Astrocyte (in vitro differentiated cells and primary cell): ENCODE measurements at regions not wholly inside any gene's neighbourhood (a gene's known extent, or its start where the extent isn't known, plus 50 kb on each side); places are given as distances from the start of the nearest gene placed in this dataset.

ENCODE experiments used
- DNase-seq: peaks from one replicate; pipeline ENCODE4 v3.0.0-alpha.2; 2010; ENCODE audit warnings: low read depth
- FAIRE-seq: peaks from 2 replicates; lab custom pipeline; 2011; peaks lifted over from hg19 to GRCh38; lab: Jason Lieb, UNC
- H2AFZ ChIP-seq: 2 replicates; pipeline ENCODE4 v1.6.0; 2012; ENCODE audit warnings: low read depth, low read length, inconsistent platforms
- H3K27ac ChIP-seq: 2 replicates; pipeline ENCODE4 v1.5.1; 2011; ENCODE audit warnings: low read depth, low read length, inconsistent platforms
- H3K27me3 ChIP-seq: 2 replicates; pipeline ENCODE4 v1.6.0; 2011; ENCODE audit warnings: low read length, inconsistent platforms; ENCODE audit not compliant: insufficient read depth
- H3K36me3 ChIP-seq: 2 replicates; pipeline ENCODE4 v1.5.1; 2011; ENCODE audit warnings: low read length, inconsistent platforms; ENCODE audit not compliant: insufficient read depth
- H3K4me1 ChIP-seq: 2 replicates; pipeline ENCODE4 v1.5.1; 2011; ENCODE audit warnings: low read length, inconsistent platforms; ENCODE audit not compliant: insufficient read depth
- H3K4me2 ChIP-seq: 2 replicates; pipeline ENCODE4 v1.6.0; 2012; ENCODE audit warnings: low read length, inconsistent platforms
- H3K4me3 ChIP-seq: 2 replicates; pipeline ENCODE4 v1.5.1; 2011; ENCODE audit warnings: low read depth, mild to moderate bottlenecking, low read length, inconsistent platforms; ENCODE audit not compliant: insufficient read depth
- H3K79me2 ChIP-seq: 2 replicates; pipeline ENCODE4 v1.6.0; 2012; ENCODE audit warnings: mild to moderate bottlenecking, low read length, inconsistent platforms; ENCODE audit not compliant: insufficient read depth
- H3K9ac ChIP-seq: 2 replicates; pipeline ENCODE4 v1.6.0; 2012; ENCODE audit warnings: mild to moderate bottlenecking, low read length, inconsistent platforms
- H3K9me3 ChIP-seq: 2 replicates; pipeline ENCODE4 v1.5.1; 2012; ENCODE audit warnings: low read depth, mild to moderate bottlenecking, low read length, inconsistent platforms; ENCODE audit not compliant: insufficient read depth
- H4K20me1 ChIP-seq: 2 replicates; pipeline ENCODE4 v1.6.0; 2012; ENCODE audit warnings: low read length, inconsistent platforms; ENCODE audit not compliant: insufficient read depth
- H3K27ac Mint-ChIP-seq: one replicate; pipeline ENCODE4 v1.8.0; 2021; ENCODE audit warnings: mild to moderate bottlenecking, mixed read lengths; ENCODE audit not compliant: unreplicated experiment
- H3K27me3 Mint-ChIP-seq: one replicate; pipeline ENCODE4 v1.8.0; 2021; ENCODE audit warnings: low read depth, mixed read lengths; ENCODE audit not compliant: unreplicated experiment
- H3K36me3 Mint-ChIP-seq: one replicate; pipeline ENCODE4 v1.8.0; 2021; ENCODE audit warnings: low read depth, mixed read lengths; ENCODE audit not compliant: unreplicated experiment
- H3K4me1 Mint-ChIP-seq: one replicate; pipeline ENCODE4 v1.8.0; 2021; ENCODE audit warnings: low read depth, mixed read lengths; ENCODE audit not compliant: unreplicated experiment
- H3K4me3 Mint-ChIP-seq: one replicate; pipeline ENCODE4 v1.8.0; 2021; ENCODE audit warnings: mild to moderate bottlenecking, moderate library complexity, mixed read lengths; ENCODE audit not compliant: unreplicated experiment
- H3K9me3 Mint-ChIP-seq: one replicate; pipeline ENCODE4 v1.8.0; 2021; ENCODE audit warnings: mild to moderate bottlenecking, mixed read lengths; ENCODE audit not compliant: unreplicated experiment
- CTCF ChIP-seq: IDR thresholded peaks from 2 replicates; pipeline ENCODE4 v1.5.1; 2011; ENCODE audit warnings: low read depth, mild to moderate bottlenecking, inconsistent platforms, low read length, moderate library complexity; ENCODE audit not compliant: insufficient read depth
- EZH2 ChIP-seq: IDR thresholded peaks from 2 replicates; pipeline ENCODE4 v1.6.1; 2012; ENCODE audit warnings: mild to moderate bottlenecking, low read length, inconsistent platforms; ENCODE audit not compliant: insufficient read depth

GRCh38 chr2:771538-771937, 94.3 kb upstream of the TMEM18 start:
- DNase-seq, result no peak
- FAIRE-seq, result no peak
- Histone ChIP-seq H3K4me1 (no peaks in the 10 kb centered on the region), H3K27me3 (no peaks in the 10 kb centered on the region), H3K79me2 (no peaks in the 10 kb centered on the region), H3K4me2 (no peak overlapping the region), H4K20me1 (no peaks in the 10 kb centered on the region), H3K4me3 (no peak overlapping the region), H3K27ac (no peak overlapping the region), H3K9me3 (no peaks in the 10 kb centered on the region), H3K36me3 (no peaks in the 10 kb centered on the region), H3K9ac (no peak overlapping the region), H2AFZ (no peak overlapping the region)
- Mint-ChIP-seq H3K4me3 (no peak overlapping the region), H3K27me3 (peaks cover under 1% of the 10 kb centered on the region), H3K27ac (no peak overlapping the region), H3K4me1 (peaks cover 8% of the 10 kb centered on the region), H3K9me3 (no peaks in the 10 kb centered on the region), H3K36me3 (no peaks in the 10 kb centered on the region)
- TF ChIP-seq EZH2, result no peak
- no peak for TF ChIP-seq CTCF

GRCh38 chr2:770776-771175, 93.6 kb upstream of the TMEM18 start:
- FAIRE-seq, result no peak
- H3K27ac Mint-ChIP-seq, result no peak overlapping the region
- no peak for TF ChIP-seq CTCF
- no peak for TF ChIP-seq EZH2

GRCh38 chr2:769771-770170, 92.6 kb upstream of the TMEM18 start:
- no peaks in the 10 kb centered on the region for H3K9me3 ChIP-seq
- no peaks in the 10 kb centered on the region for H3K4me1 ChIP-seq
- Mint-ChIP-seq H3K36me3 (no peaks in the 10 kb centered on the region), H3K27me3 (peaks cover 4% of the 10 kb centered on the region), H3K4me1 (peaks cover 7% of the 10 kb centered on the region), H3K27ac (no peak overlapping the region), H3K9me3 (no peaks in the 10 kb centered on the region), H3K4me3 (no peak overlapping the region)
- H3K79me2 ChIP-seq, result no peaks in the 10 kb centered on the region
- no peak overlapping the region for H2AFZ ChIP-seq
- FAIRE-seq (no peak), DNase-seq (no peak)
- no peak overlapping the region for H3K4me2 ChIP-seq
- H3K27me3 ChIP-seq, result no peaks in the 10 kb centered on the region
- H3K4me3 ChIP-seq, result no peak overlapping the region
- H3K9ac ChIP-seq, result no peak overlapping the region
- H3K27ac ChIP-seq, result no peak overlapping the region
- TF ChIP-seq CTCF (no peak), EZH2 (no peak)
- no peaks in the 10 kb centered on the region for H3K36me3 ChIP-seq
- no peaks in the 10 kb centered on the region for H4K20me1 ChIP-seq

More at GRCh38 chr2:770776-771175, 93.6 kb upstream of the TMEM18 start:
- no peak overlapping the region for H3K4me2 ChIP-seq
- Mint-ChIP-seq H3K36me3 (no peaks in the 10 kb centered on the region), H3K4me1 (peaks cover 8% of the 10 kb centered on the region), H3K9me3 (no peaks in the 10 kb centered on the region), H3K27me3 (peaks cover 4% of the 10 kb centered on the region), H3K4me3 (no peak overlapping the region)
- H3K9me3 ChIP-seq, result no peaks in the 10 kb centered on the region
- no peak overlapping the region for H2AFZ ChIP-seq
- H3K4me3 ChIP-seq, result no peak overlapping the region
- H4K20me1 ChIP-seq, result no peaks in the 10 kb centered on the region
- no peak for DNase-seq
- H3K27me3 ChIP-seq, result no peaks in the 10 kb centered on the region
- H3K36me3 ChIP-seq, result no peaks in the 10 kb centered on the region
- H3K9ac ChIP-seq, result no peak overlapping the region
- H3K4me1 ChIP-seq, result no peaks in the 10 kb centered on the region
- no peak overlapping the region for H3K27ac ChIP-seq
- H3K79me2 ChIP-seq, result no peaks in the 10 kb centered on the region
